HG03045 (cell line): ENCODE measurements at regions not wholly inside any gene's neighbourhood (a gene's known extent, or its start where the extent isn't known, plus 50 kb on each side); places are given as distances from the start of the nearest gene placed in this dataset.

ENCODE experiments used
- ATAC-seq: cut with Tn5 transposase; IDR thresholded peaks from one replicate; pipeline ENCODE4 v1.9.1; 2021; ENCODE audit warnings: mild to moderate bottlenecking, moderate library complexity; ENCODE audit not compliant: unreplicated experiment

DNA sequence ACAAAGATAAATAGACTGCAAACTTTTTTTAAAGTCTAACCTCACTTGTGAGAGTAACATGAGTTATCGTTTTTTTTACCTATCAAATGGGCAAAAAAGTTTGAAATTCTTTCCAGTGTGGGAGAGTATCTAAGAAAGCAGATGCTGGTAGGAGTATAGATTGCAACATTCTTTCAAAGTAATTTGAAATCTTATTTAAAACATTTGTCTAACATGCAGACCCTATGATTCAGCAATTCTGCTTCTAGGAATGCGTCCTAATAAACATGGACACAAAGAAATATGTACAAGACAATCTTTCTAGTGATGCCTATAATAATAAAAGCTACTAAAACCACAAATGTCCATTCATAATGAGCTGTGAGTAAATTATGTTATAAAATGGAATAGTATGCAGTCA, 110.4 kb upstream of the TMCC3 start:
- ATAC-seq, result no peak

DNA sequence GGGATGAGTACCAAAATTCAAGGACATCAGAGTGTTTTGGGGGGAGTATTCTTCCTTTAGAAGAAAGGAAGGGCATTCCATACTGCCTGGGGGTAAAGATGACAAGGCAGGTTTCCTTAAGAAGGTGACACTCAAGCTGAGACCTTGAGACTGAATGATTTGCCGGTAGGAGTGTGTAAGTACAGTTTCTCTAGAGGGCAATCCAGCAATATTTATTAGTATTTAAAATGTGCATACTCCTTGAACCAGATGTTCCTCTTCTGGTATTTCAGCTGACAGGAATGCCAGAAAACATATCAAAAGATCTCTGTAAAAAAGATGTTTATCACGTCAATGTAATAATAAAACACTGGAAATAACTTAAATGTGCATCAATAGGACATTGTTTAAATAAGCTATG, 106.4 kb upstream of the TMCC3 start:
- ATAC-seq, result no peak

DNA sequence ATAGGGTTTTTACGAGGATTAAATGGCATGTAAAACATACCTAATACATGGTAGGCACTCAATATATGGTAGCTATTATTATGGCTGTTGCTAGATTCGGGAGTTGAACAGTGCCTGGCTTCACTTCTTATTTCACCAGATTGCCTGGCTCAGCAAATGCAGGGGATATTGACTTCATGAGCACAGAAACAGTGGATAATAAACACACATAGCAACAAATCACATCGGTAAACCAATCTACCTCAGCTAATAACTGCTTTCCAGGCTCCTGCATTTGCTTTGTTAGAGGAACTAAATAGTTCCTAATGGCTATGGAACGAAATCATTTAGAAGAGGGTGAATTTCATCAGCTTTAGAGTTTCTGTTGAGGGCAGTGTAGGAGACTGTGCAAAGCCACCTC, 105.2 kb upstream of the TMCC3 start:
- ATAC-seq, result no peak

DNA sequence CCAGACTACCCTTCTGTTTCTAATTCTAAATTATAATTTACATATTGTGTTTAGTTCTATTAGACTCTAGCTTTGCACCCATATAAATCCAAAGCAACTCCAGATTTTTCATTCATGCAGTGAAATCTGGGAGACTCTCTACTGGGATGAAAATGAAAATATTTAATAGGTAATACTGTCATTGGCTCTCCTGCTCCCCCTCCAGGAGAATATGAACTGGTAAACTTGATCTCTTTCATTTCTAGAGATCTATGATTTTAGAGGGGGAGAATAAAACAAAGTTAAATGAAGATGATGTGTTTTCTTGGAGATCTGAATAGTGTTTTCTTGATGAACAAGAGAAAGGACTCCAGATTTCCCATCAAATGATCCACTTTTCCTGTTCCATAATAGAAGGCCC, 104.3 kb upstream of the TMCC3 start:
- ATAC-seq, result no peak

DNA sequence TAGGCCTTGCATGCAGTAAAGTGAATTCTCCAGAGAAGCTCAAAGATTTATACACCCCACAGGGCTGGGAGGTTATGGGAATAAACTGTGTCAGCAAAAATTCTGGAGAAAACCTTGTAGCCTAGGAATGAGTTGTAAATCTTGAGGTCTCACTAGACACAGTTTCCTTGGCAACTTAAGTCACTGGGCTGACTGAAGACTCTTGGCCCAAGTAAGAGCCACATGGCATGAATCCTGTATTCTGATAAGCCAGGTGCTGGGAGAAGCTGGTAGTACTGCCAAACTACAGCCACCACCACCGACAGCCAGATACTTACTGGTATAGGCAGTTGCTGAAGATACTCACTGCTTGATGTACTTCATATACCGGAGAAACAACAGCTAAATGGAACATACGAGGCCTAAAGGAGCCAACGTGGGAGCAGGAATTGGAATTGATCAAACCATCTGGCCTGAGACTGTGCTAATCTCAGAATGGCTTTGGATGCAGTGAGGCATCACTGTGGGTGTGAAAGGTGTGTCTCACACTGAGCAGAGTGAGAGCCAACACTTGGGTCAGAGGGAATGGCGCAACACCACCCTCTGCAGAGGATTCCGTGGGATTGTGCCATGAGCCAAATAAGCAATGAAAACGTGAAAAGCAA, 102.8 kb upstream of the TMCC3 start:
- no peak for ATAC-seq

DNA sequence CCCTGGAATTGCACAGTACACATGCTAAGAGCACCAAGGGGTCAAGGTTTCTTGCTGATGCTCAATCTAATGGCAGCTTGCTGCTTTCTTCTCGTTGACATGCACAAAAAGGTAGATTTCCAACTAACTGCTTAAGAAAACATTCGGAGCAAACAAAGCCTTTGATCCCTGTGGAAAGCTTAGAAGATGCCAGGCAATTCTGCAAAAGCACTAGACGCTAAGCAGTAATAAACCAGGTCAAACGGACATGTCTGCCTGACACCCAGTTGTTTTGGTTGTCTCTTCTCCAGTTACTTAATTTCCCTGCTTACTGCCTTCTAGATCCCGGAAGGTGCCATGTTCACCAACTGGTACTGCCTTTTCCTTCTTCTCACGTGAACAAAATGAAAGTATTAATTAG, 100.5 kb upstream of the TMCC3 start:
- no peak for ATAC-seq

DNA sequence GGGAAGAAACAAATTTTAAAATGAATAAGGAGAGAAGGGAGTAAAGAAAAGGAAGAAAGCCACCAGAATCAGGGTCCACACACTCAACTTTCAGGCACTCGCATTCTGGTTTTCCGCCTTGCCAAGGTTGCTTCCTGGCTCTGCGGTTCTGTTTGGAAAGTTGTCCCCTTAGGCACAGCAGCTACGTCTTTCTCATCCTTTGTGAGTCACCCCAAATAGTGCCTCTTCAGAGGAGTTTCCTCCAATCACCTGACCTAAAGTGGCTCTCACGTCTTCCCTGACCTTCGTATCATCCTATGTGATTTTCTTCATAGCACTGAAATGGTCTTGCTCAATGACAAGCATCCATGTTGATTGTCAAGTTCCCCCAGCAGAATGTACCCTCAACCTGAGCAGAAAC, 99.5 kb upstream of the TMCC3 start:
- ATAC-seq, result no peak

DNA sequence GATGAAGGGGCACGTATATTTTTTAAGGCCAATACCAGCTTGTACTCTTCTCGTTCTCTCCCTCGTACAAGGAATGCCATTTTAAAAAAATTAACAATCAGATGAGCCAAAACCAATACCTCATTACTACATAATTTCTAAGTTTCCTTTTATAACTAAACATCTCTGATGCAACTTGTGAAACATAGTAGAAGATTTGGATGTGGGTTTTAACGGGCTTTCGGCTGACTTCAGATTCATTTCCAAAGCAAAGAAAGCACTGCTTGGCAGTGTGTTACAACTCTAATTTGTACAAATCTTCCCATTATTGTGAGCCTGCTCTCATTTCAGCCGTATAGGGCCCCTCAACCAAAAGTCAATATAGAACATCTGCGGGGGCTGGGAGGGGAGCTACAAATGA, 99.1 kb upstream of the TMCC3 start:
- ATAC-seq, result no peak

DNA sequence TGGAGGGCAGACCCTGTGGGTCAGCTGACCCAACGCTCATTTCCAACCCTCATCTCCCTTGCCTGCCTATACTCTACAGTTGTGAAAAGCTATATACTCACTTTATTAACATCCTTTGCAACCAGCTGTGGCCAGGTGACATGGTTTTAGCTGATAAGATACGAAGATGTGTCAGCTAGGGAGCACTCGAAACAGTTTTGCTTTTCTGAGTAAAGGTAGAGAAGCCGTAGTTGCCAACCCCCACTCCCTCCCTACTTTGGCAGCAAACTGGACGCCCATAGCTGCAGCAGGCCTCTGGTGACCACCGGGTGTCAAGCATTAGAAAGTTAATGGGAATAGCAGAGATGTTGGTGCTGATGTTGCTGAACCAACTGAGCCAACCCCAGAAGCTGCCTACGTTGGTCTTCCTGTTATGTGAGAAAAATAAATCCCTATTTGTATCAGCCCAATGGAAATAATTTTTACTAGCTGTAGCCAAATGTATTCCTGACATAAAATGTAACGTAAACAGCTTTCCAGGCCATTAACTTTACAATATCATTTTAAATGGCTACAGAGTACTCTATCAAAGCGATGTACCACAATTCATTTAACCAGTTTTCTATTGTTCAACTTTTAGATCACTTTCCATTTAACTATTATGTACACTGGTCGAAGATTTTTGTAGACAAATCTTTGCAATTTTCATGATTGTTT, 98.5 kb upstream of the TMCC3 start:
- no peak for ATAC-seq

DNA sequence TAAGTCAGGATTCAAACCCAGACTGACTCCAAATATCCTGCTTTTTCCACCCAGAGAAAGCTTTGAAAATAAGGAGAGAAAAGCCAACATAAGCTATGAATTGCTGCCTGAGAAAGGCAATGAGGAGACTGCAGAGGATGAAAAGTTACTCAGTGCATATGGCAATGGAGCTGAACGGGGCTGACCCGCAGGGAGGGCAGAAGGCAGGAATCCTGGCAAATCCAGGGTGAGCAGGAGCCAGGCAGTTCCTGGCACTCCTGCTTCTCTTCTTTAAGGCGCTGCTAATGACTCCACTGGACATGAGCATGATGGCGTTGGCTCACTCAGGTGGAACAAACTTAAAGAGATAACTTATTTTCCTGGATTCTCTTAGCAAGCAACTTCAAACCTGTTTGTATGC, 95.2 kb upstream of the TMCC3 start:
- ATAC-seq, result no peak

DNA sequence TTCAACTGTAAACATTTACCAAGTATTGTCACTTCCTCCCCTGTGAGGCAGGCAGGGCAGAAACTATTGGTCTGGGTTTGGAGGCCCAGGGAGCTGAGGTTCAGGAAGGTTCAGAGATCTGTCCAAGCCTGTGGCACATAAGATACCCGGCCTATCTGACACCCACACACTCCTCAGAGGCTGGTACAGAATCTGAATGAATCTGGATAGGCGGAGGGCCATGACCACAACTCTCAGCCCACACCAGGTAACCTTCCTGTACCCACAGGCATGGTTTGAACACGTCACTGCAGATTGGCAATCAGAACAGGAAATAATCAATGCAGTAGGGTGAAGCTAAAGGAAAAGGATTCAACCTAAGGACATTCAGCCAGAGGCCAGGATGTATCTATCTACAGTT, 92.8 kb upstream of the TMCC3 start:
- no peak for ATAC-seq

DNA sequence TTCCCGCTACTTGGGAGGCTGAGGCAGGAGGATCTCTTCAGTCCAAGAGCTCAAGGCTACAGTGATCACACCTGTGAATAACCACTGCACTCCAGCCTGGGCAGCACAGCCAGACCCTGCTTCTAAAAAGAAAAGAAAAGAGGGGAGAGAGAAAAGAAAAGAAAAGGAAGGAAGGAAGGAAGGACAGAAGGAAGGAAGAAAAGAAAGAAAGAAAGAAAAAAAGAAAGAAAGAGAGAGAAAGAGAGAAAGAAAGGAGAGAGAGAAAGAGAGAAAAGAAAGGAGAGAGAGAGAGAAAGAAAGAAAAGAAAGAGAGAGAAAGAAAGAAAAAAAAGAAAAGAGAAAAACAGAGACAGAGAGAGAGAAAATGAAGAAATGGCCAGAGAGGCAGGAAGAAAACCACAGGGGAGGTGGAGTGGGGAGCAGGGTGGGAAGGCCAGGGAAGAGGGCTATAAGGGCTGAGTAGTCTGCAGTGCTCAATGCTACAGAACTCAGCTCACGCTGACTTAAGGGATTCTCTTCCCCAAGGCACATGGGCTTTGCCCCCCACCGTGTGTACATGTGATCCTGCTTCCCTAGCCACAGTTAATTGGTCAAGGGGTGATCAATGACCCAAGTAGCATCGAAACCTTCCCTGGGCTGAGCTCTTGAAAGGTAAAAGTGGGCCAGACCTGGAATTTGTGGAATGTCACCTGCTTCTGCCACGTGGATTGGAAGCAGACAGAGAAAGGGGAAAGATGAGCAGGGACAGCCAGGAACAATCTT, 90.4 kb upstream of the TMCC3 start:
- no peak for ATAC-seq

DNA sequence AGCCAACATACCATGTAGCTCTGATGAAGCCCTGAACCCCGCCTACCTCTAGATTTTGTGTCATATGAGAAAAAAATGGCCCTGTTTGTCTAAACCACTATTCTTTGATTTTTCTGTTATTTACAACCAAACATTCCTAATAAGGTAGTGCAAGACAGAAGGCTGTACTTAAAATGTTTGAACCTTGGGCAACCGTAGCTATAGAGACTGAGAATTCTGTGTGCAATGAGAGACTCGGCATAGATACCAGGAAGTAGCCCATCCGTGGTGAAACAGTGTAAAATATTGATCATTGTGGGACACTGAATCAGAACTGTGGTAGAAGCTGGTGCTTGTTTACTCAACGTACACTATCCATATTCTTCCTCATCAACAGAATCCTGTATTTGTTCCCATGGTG, 86.5 kb upstream of the TMCC3 start:
- no peak for ATAC-seq

DNA sequence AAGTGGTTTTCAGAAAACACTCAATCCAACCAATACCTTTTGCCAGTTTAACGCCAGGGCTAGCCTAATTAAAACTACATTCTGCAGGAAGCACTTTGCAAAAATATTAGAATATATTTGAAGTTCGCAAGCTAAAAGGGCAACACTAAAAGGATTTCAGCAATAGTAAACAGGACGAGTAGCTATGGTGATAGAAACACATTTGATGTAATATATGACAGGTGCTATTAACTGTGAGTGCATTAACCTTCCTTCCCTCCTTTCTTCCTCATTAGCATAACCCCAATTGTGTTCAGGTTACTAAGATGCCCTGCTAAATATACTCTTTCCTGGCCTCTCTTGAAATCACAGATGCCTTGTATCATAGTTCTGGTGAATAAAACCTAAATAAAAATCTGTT, 85.6 kb upstream of the TMCC3 start:
- ATAC-seq, result no peak

DNA sequence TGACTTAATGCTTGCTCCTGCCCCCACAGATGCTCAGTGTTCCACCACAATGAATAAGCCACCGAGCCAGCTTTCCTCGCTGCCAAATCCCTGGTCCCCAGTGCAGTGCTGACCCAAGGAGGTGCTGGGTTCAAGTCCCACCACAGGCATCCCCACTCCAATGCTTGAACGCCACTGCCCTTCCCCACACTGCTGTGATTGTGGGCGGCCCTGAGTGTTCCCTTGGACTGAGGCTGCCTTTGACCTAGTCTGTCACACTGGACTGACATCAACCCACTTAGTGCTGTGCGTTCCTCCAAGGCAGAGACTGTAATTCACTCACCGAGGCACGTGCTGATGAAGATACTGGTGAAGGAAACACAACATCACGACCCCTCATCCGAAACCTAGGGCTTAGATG, 83.4 kb upstream of the TMCC3 start:
- ATAC-seq, result no peak

DNA sequence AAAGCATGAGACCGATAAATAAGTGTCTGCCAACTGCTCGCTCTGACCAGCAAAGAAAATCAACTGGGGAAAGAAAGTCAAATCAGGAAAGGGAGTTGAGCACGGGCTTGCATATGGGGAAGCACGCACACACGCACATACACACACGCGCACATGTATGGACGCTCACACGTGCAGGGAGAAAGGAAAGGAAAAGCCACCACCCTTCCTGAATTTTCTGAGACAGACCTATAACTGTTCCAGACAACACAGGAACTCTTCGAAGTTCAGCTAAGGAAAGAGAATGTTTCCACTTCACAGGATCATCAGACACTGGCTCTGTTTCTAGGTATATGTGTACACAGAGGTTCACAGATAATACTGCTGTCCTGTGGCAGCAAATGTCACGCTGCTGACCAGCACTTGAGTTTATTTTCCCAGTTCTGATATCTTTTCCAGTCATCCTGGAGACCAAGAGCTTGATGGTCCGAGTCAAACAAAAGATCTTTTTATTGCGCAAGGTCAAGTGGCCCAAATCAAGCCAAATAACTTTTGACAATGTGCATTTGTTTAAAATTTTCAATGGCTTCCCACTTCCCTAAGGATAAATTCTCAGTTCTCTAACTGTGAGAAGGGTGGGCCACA, 82.1 kb upstream of the TMCC3 start:
- ATAC-seq, result no peak

DNA sequence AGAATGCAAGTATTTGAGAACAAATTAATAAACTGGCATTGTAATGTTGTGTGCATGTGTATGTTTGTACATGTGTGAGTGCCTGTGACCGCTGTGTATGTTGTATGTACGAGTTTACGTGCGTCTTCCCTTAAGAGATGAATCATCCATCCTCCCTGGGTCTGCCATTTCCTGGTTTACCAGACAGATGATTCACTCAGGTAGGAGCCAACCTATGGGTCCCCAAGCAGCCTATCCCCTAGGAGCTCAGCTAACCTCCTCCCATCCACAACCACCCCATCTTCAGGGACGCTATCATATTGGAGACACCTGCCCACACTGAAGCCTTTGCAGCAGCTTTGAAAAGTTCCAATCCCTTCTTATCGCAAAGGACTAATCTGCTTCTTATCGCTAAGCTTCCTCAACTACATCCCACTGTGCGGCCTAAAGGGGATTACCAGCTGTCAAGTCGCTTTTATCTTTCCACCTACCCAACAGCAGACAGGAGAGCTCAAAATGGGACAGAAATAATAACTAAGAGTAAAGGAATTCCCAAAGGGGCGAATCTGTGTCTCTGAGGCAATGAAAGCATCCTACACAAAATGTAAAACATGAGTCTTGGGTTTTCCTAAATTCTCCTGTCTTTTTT, 81.5 kb upstream of the TMCC3 start:
- no peak for ATAC-seq

DNA sequence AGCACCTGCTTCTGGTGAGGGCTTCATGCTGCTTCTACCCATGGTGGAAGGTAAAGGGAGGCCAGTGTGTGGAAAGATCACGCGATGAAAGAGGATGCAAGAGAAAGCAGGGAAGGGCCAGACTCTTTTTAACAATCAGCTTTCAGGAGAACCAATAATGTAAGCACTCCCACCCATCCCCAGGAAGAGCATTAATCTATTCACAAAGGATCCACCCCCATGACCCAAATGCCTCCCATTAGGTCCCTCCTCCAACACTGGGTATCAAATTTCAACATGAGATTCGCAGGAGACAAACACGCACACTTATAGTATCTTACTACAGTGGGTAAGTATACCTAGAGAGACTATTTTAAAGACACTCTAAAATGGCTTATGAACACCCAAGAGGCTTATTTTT, 80.5 kb upstream of the TMCC3 start:
- ATAC-seq, result no peak

DNA sequence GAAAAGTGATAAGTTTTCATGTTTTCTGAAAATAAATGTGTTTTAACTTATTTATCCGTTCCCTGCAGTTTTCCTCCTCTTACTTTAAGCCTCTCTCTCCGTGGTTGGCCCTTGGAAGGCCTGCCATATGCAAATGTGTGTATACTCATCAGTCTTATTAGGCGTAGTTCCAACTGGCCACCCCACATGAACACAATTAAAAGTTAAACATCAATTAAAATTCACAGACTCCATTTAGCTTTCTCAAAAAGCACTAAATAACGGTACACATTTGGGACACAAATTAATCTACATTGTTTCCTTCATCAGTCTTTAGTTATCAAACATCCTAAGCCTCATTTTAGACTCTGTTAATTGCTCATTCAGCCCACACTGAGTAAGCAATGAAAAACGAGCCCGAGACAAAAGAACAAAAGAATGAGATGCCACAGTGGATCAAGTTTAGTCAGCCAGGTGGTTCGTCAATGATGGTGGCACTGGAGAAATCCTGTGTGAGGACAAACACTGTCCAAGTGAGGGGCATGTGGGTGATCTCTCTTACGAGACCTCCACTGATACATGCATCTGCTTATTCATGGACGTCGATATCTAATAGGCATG, 76.0 kb upstream of the TMCC3 start:
- ATAC-seq, result no peak

DNA sequence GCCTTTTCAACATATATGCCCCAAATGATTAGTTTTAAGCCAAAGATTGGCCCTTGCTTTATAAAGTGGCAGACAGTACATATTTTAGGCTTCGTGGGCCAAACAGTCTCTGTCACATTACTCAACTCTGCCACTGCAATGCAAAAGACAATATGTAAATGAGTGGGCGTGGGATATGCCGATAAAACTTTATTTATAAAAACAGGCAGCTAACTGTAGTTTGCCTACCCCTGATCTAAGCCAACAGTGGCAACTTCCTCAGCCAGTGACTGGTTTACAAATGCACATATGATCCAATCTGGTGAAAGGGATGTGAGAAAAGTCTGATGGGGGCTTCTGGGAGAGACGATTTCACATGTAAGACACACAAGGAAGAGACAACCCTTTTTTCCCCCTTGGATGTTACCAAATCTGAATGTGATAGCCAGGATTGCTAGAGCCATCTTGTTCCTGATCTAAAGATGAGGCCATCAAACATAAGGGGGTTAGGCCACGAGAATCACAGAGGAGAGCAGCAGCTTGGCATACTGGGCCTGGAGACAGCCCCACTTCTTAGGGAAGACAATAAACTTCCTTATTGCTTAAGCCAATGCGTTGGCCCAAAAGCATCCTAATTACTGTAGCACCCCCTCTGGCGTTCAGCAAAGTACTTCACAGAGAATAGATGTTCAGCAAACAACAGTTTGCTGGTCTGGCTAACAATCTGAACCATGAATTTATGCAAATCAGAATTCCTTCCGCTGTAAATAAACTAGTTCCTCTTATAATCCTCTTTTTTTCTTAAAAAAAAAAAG, 75.2 kb upstream of the TMCC3 start:
- ATAC-seq, result no peak
